OCI-LY7 (cell line): ENCODE measurements at regions not wholly inside any gene's neighbourhood (a gene's known extent, or its start where the extent isn't known, plus 50 kb on each side); places are given as distances from the start of the nearest gene placed in this dataset.
"Not testable (repeated sequence)": the region's sequence is repeated elsewhere in the genome, so short reads cannot be mapped to it uniquely, and the experiment has no call there.

ENCODE experiments used
- BruUV-seq: library from RNA; stranded (reverse); fragments of 400-500 nt; replicated peaks from 2 replicates; lab custom pipeline; 2021; lab: Mats Ljungman, UMichigan
- CTCF ChIA-PET: fragments of 300-600 bp; sonication (Branson Sonifier 250); formaldehyde crosslinking; loops from one replicate; lab custom pipeline; 2022; ENCODE audit warnings: antibody characterized with exemption; ENCODE audit not compliant: unreplicated experiment; lab: Charles Lee
- POLR2A ChIA-PET: fragments of 300-600 bp; sonication (Branson Sonifier 250); formaldehyde crosslinking; loops from one replicate; lab custom pipeline; 2022; ENCODE audit warnings: antibody characterized with exemption; lab: Charles Lee
- DNase-seq: peaks from one replicate; pipeline ENCODE4 v3.0.0-alpha.2; 2015; ENCODE audit warnings: low spot score
- H2AFZ ChIP-seq: fragments of 200-600 bp; sonication (generic), shearing (Covaris generic); 2 replicates; pipeline ENCODE4 v1.6.1; 2014; ENCODE audit warnings: mild to moderate bottlenecking, antibody characterized with exemption, low read length, moderate library complexity
- H3K27ac ChIP-seq: fragments of 200-600 bp; sonication (generic); 2 replicates; pipeline ENCODE4 v1.5.1; 2014; ENCODE audit warnings: mixed run types, low read depth, mild to moderate bottlenecking, moderate library complexity, low read length, inconsistent platforms; ENCODE audit not compliant: poor library complexity, severe bottlenecking
- H3K36me3 ChIP-seq: fragments of 200-600 bp; sonication (generic); 2 replicates; pipeline ENCODE4 v1.6.1; 2014; ENCODE audit warnings: mild to moderate bottlenecking, antibody characterized with exemption, low read length, moderate library complexity, mixed read lengths; ENCODE audit not compliant: insufficient read depth
- H3K4me1 ChIP-seq: fragments of 200-600 bp; sonication (generic); 2 replicates; pipeline ENCODE4 v1.5.1; 2014; ENCODE audit warnings: mild to moderate bottlenecking, low read length; ENCODE audit not compliant: insufficient read depth, poor library complexity, severe bottlenecking
- H3K4me2 ChIP-seq: fragments of 200-600 bp; sonication (generic); 2 replicates; pipeline ENCODE4 v1.6.1; 2014; ENCODE audit warnings: mild to moderate bottlenecking, low read length
- H3K4me3 ChIP-seq: fragments of 200-600 bp; sonication (generic); 2 replicates; pipeline ENCODE4 v1.5.1; 2014; ENCODE audit warnings: mild to moderate bottlenecking, low read depth, low read length; ENCODE audit not compliant: poor library complexity, severe bottlenecking
- H3K79me2 ChIP-seq: fragments of 200-600 bp; sonication (generic); 2 replicates; pipeline ENCODE4 v1.6.1; 2016; ENCODE audit warnings: low read depth, mild to moderate bottlenecking, low read length, moderate library complexity, mixed read lengths; ENCODE audit not compliant: insufficient read depth
- H3K9me2 ChIP-seq: fragments of 200-600 bp; sonication (generic); 2 replicates; pipeline ENCODE4 v1.6.1; 2016; ENCODE audit warnings: mild to moderate bottlenecking, low read length, mixed read lengths; ENCODE audit not compliant: insufficient read depth
- H3K9me3 ChIP-seq: fragments of 200-600 bp; sonication (generic); 2 replicates; pipeline ENCODE4 v1.6.1; 2014; ENCODE audit warnings: mild to moderate bottlenecking, mixed run types, low read length, mixed read lengths
- H4K20me1 ChIP-seq: fragments of 200-600 bp; sonication (generic); 2 replicates; pipeline ENCODE4 v1.6.1; 2014; ENCODE audit warnings: mild to moderate bottlenecking, antibody characterized with exemption, low read length, moderate library complexity, mixed read lengths; ENCODE audit not compliant: insufficient read depth
- CTCF ChIP-seq: fragments of 200-600 bp; sonication (generic); conservative IDR thresholded peaks from 2 replicates; pipeline ENCODE4 v1.5.1; 2014; ENCODE audit warnings: mild to moderate bottlenecking, antibody characterized with exemption, low read length, moderate library complexity, mixed read lengths
- EZH2phosphoT487 ChIP-seq: fragments of 200-600 bp; sonication (generic); IDR thresholded peaks from 2 replicates; pipeline ENCODE4 v1.6.1; 2018; ENCODE audit warnings: low read depth, borderline replicate concordance, mild to moderate bottlenecking, mixed run types, antibody characterized with exemption, low read length, moderate library complexity, mixed read lengths
- intact Hi-C: fragments of 100-400 bp; cut with micrococcal nuclease; formaldehyde crosslinking; loops from one replicate; pipeline ENCODE4 v1.10.0; 2022; ENCODE audit not compliant: unreplicated experiment

DNA sequence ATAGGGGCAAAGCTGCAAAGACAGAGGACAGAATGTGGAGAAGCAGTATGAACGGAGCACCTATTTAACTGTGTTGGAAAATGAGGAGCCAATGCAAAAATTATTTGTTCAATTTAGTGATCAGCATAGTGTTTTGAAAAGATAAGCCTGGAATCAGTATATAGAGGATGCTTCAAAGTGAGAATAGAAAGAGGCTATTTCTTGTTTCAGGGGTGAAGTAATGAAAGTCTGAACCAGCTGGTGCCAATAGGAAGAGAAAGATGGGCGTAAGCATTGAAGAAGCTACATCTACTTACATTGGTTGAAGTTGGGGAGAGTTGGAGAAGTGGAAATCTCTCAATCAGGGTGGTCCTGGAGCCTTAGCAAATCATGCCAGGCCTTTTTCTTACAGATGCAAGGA, 77.3 kb upstream of the SLC38A4 start:
- Histone ChIP-seq H3K27ac (no peak overlapping the region), H3K4me3 (no peak overlapping the region), H3K4me1 (no peaks in the 10 kb centered on the region), H3K9me3 (no peaks in the 10 kb centered on the region), H3K4me2 (no peak overlapping the region), H2AFZ (no peak overlapping the region), H4K20me1 (no peaks in the 10 kb centered on the region), H3K79me2 (no peaks in the 10 kb centered on the region), H3K9me2 (no peaks in the 10 kb centered on the region; the same call in 1 of the 2 replicates), H3K36me3 (no peaks in the 10 kb centered on the region)
- no peak for DNase-seq
- intact Hi-C loops = no loop called here
- ChIA-PET POLR2A (interaction anchor here (0.6 kb wide), 1 partner anchor 778 kb away, joined by 9 read pairs; no protein-coding TSS in a partner anchor), CTCF (no interaction called here)
- BruUV-seq = no TSS peak
- TF ChIP-seq EZH2phosphoT487 = no peak
- TF ChIP-seq CTCF = no peak

- Histone ChIP-seq H3K79me2 (no peaks in the 10 kb centered on the region), H4K20me1 (no peaks in the 10 kb centered on the region), H2AFZ (no peak overlapping the region), H3K9me3 (no peaks in the 10 kb centered on the region), H3K36me3 (no peaks in the 10 kb centered on the region), H3K9me2 (no peaks in the 10 kb centered on the region), H3K4me1 (no peaks in the 10 kb centered on the region), H3K4me3 (no peak overlapping the region), H3K4me2 (no peak overlapping the region), H3K27ac (no peak overlapping the region)
- no peak for DNase-seq
- BruUV-seq = no TSS peak
- ChIA-PET CTCF (no interaction called here), POLR2A (interaction anchor here (0.6 kb wide), 1 partner anchor 218 kb away, joined by 3 read pairs; no protein-coding TSS in a partner anchor)
- intact Hi-C loops = no loop called here
- TF ChIP-seq CTCF = no peak
- no peak for TF ChIP-seq EZH2phosphoT487
Measured at GRCh38 chr12:46904406-46905238, 78.8 kb upstream of the SLC38A4 start.

DNA sequence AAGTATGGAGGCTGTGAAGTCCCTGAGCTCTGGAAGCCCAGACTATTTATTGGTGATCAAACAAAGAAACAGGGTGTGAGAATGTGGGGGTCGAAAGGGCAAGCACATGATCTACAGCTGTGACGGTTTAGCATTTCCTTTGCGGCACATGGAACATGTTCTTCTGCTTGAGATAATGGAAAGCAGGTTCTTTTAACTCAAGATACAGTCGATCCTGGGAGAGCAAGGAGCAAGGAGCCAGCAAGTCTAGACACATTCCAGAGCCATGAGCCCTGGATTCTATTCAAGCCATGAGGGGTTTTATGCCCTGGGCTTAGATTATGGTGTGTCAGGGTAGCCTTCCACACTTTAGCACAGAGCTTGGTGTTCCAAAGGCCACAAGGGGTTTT, 79.4 kb upstream of the SLC38A4 start:
- DNase-seq, H4K20me1 ChIP-seq, H2AFZ ChIP-seq, BruUV-seq, H3K79me2 ChIP-seq, H3K4me2 ChIP-seq, CTCF ChIA-PET, H3K4me1 ChIP-seq, H3K36me3 ChIP-seq, H3K9me3 ChIP-seq, intact Hi-C loops, H3K27ac ChIP-seq, H3K4me3 ChIP-seq, H3K9me2 ChIP-seq: not testable (repeated sequence)
- POLR2A ChIA-PET = interaction anchor here (0.6 kb wide), 1 partner anchor 219 kb away, joined by 3 read pairs; no protein-coding TSS in a partner anchor
